Testis (tissue), 2 donors: ENCODE measurements at regions not wholly inside any gene's neighbourhood (a gene's known extent, or its start where the extent isn't known, plus 50 kb on each side); places are given as distances from the start of the nearest gene placed in this dataset.

Experiments used
- CTCF ChIP-seq, 3 experiments: fragments of 450-650 bp in 2 of 3; fragments of 200-600 bp in 1 of 3; sonication (generic) in 1 of 3; IDR thresholded peaks; one replicate each; pipeline ENCODE4 v1.5.1; 2016 to 2019; ENCODE audit warnings: antibody characterized with exemption in 3 of 3, mild to moderate bottlenecking in 2 of 3, moderate library complexity in 1 of 3
- POLR2A ChIP-seq: fragments of 450-650 bp; IDR thresholded peaks from one replicate; pipeline ENCODE4 v1.6.1; 2017; ENCODE audit warnings: antibody characterized with exemption, mild to moderate bottlenecking, moderate library complexity

- no peak for TF ChIP-seq CTCF (IDR thresholded peaks at IDR 0.05)
- no peak for TF ChIP-seq POLR2A
These were observed 65.9 kb upstream of the A1CF start for GRCh38 chr10:50951365-50951764.
